GM21526 (cell line): ENCODE measurements at regions not wholly inside any gene's neighbourhood (a gene's known extent, or its start where the extent isn't known, plus 50 kb on each side); places are given as distances from the start of the nearest gene placed in this dataset.

ENCODE experiments used
- ATAC-seq: cut with Tn5 transposase; IDR thresholded peaks from one replicate; pipeline ENCODE4 v1.9.1; 2021; ENCODE audit warnings: moderate library complexity; ENCODE audit not compliant: unreplicated experiment, low FRiP score

- no peak for ATAC-seq
These were observed 190.9 kb downstream of the FAT4 start for GRCh38 chr4:125505621-125506020.

DNA sequence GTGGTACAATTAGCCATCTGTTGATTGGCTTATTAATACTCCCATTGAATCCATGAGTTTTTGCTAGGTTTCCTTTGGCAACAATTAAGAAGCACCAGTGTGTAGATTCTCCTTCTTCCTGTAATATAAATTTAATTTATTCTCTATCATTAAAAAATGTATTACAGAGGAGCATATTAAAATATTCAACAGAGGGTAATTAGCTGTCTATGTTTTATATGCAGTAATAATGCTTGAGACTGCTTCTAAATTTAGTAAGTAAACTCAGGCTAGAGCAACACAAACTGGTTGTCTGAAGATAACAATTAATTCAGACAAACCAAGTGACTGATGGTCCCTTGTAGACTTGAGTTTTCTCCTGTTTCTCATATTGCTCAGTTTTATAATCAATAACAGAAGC lies 192.4 kb downstream of the FAT4 start:
- no peak for ATAC-seq

GRCh38 chr4:125511715-125512114 lies 197.0 kb downstream of the FAT4 start:
- no peak for ATAC-seq

- no peak for ATAC-seq
These were observed 200.3 kb downstream of the FAT4 start for GRCh38 chr4:125515016-125515415.

DNA sequence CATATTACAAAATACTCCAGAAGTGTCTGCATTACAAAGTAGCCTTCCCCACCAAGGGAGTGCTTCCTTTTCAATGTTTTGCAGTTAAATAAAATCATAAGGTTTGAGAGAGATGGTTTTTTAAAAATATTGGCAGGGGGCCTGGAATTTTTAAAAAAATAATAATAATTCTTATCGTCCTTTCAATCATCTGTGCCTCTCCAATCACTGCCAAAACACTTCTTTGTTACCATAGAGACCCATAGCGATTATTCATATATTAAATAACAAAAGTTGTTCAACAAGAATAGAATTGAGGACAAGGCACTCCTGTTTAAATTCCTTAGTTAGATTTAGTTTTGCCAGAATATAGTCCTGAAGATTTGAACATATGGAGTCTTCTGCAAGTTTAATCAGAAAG lies 203.1 kb downstream of the FAT4 start:
- no peak for ATAC-seq

DNA sequence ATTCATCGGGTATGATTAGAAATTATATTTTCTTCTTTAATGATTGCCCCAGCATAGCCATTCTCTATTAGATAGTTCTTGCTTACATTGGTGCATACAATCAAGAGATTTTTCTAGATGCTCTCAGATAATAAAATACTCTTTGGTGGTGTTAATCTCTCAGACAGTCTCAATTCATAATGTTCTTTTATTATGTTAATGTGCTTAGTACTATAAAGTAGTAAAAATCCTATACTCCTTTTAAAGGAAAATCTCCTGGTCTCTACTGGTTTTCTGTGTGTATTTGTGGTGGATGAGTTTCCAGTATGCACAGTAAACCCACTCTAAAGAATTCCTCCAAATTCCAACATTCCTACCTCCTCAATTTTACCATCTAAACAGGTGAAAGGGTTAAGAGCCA lies 203.5 kb downstream of the FAT4 start:
- no peak for ATAC-seq

DNA sequence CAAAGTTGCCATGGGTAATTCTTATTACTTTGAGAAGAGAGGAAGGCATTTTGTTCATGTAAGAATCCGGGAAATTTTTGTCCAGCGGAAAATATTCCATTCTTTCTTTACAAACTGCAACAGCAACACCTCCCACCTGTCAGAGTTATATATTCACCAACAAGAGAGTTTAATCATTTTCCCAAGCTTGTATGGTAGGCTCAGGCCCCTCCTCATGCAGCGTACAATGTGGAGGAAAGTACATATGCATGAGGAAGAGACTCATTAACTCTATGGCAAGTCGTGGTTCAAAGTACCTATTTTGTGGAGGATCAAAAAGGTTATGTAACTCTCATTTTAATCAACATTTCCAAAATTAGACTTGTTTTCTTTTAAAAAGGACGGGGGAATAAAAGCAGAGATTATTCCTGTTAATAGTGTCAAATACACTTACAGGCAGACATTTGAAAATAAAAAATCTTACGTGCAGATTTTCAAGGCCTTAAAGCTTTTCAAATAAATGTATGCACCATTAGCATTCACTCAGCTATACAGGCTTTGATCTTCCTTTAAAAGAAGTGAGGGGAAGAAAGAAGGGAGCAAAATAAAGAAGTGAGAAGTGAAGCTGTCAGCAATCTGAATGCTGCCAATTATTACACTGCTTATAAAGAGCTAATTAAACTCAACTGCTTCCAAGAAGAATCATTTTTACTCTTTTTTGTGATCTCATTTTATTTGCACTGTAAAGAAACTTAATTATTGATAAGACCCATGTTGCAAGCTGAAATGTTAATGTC lies 204.8 kb downstream of the FAT4 start:
- no peak for ATAC-seq

GRCh38 chr4:125520258-125520990 lies 205.7 kb downstream of the FAT4 start:
- ATAC-seq: no peak

DNA sequence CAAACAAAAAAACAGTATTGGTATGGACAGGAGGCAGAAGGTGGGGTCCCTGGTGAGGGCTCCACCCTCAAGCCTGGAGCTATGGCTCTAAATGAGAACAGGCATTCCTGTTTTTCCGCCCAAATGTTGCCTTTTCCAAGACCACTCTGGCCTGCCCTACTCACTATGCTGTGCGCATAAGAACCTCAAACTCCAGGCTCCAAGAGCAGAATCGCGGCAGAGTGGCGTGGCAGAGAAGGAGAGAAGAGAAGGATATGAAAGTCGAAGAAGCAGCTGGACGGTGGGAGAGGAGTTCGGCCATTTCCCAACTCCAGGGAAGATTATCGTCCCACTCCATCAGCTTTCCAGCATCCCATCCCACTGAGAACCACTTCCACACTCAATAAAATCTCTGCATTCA lies 207.8 kb downstream of the FAT4 start:
- ATAC-seq: no peak

- ATAC-seq: no peak
These were observed 208.2 kb downstream of the FAT4 start for GRCh38 chr4:125522992-125523391.

DNA sequence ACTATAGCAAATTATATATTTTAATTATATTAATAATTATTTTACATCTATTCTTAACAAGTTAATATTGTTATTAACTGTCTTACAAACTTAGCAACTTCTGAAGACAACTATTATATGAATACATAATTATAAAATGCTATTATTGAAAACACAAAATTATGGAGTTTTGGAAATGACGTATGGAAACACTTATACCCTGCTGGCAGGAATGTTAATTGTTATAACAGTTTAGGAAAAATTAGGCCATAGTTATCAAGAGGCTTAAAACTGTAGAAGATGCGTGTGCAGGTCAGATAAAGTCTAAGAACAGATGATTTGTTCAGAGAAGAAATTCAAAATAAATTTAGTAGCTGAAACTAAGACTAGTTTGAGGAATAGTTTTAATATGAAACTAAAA lies 211.7 kb downstream of the FAT4 start:
- ATAC-seq: no peak

- no peak for ATAC-seq
These were observed 212.9 kb downstream of the FAT4 start for GRCh38 chr4:125527681-125528080.

DNA sequence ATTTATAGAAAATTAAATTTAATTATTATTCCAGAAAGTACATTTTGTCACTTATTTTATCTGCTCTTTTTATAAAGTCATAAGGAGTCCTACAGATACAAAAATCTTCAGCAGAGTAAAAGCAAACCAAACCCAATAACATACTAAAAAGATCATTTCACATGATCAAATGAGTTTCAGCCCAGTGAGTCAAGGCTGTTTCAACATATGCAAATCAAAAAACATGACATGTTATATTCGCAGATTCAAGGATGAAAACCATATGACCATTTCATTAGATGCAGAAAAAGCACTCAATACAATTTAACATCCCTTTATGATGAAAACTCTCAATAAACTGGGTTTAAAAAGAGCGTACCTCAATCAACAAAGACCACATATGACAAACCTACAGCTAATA lies 214.3 kb downstream of the FAT4 start:
- ATAC-seq: no peak

DNA sequence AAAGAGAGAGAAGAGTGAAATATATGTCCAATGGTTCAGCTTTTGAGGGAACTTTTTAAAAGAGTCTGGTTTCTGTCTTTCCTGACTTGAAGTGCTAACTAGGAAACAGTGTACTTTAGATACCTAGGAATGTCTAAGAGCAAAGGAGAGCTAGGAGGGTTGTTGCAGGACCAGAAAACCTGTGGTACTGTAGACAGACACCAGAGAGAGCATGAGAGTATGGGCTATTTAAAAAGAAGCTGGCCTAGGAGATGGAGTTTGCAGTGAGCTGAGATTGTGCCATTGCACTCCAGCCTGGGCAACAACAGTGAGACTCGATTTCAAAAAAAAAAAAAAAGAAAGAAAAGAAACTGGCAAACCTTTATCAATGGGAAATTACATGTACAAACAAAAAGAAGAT lies 223.9 kb downstream of the FAT4 start:
- no peak for ATAC-seq

GRCh38 chr4:125539691-125540090 lies 224.9 kb downstream of the FAT4 start:
- no peak for ATAC-seq

DNA sequence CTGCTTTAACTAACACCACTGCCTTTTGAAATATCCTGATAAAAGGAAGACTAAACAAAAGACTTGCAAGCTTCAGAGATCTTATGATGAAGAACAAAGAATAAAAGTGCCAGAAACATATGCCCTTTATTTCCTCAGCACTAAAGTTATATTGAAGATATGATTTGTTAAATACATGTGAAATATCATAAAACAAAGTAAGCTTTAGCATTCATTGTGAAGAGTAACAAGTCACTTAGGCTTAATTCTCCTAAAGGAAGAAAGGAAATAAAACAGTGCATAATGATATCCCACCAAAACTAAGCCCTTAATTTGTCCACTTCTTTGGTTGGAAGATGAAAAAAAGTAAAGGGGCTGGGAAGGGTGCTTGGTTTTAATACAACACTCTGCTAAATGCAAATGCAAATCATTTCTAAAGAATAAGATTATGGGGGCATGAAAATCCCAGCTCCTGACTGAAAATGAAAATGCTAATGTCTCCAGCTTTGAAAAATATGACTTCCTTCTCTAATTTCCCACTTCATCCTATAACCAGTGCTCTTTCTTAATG lies 227.2 kb downstream of the FAT4 start:
- no peak for ATAC-seq

- no peak for ATAC-seq
These were observed 231.5 kb downstream of the FAT4 start for GRCh38 chr4:125546272-125546671.

- ATAC-seq: no peak
These were observed 233.1 kb downstream of the FAT4 start for GRCh38 chr4:125547836-125548235.

DNA sequence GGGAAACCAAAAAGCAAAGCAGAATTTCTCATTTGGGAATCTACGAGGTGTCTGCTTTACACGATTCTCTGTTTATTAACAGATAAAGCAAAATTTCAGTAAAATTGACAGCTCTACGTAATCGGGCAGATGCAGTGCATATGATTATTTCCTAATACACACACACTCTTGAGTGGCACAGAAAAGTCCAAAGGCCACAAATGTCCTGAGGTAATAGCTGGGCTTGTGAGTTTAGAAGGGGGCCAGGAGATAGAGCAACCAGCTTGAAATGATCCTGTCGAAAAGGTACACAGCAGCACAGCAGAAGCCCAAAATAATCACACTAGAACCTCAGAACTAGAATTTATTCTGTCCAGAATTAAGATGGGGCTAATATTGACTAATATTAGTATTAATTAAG lies 236.0 kb downstream of the FAT4 start:
- no peak for ATAC-seq

DNA sequence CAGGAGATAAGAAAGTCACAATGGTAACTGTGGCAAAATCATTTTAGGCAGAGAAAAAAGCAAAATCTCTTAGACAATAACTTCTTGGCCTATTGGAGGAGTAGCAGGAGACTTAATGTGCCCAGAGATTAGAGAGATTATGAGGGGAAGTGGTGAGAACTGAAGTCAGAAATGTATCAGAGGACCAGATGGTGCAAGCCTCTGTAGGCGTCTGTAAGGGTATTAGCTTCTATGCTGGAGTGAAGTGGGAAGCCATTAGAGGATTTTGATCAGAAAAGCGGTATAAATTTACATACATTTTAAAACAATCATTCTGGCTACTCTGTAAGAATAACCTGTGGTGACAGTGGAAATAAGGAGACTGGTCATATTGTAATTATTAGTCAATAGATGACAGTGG lies 236.7 kb downstream of the FAT4 start:
- ATAC-seq: no peak

DNA sequence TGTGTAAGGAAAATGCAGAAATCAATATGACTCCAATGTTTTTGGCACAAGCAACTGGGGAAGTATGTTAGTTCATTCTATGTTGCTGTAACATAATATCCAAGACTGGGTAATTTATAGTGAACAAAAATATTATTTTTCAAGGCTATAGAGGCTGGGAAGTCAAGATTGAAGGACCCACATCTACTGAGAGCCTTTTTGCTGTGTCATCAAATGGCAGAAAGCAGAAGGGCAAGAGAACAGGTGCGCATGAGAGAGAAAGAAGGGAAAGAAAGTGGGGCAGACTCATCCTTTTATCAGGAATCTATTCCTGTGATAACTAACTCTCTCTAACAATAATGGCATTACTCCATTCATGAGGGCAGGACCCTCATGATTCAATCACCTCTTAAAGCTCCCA lies 237.2 kb downstream of the FAT4 start:
- no peak for ATAC-seq

DNA sequence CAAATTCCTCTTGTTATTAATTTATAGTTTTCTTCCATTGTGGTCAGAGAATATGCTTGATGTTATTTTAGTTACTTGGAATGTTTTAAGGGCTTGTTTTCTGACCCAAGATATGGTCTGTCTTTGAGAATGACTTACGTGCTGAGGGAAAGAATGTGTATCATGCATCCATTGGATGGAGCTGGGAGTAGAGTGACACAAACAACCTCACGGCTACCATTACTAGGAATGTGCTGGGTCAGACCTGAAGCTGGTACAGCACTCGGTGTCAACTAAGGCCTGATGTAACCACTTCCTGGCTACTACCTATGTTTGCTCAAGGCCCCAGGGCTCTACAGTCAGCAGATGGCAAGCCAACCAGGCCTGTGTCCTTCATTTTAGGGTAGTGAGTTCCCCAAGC lies 257.8 kb downstream of the FAT4 start:
- ATAC-seq: no peak
